ENCODE measurements at regions not wholly inside any gene's neighbourhood (a gene's known extent, or its start where the extent isn't known, plus 50 kb on each side); places are given as distances from the start of the nearest gene placed in this dataset.
A peak's percentile ranks its signal among the peaks of the same experiment; 100 is the strongest.

GRCh38 chr3:26132942-26133341 lies 343.1 kb downstream of the OXSM start (continued):
- no peak for TF ChIP-seq CEBPZ (IDR thresholded peaks at IDR 0.05; ENCODE audit: low read length)
- TF ChIP-seq ZNF563 (CRISPR knock-in tag; IDR thresholded peaks at IDR 0.05) = no peak
- no peak for TF ChIP-seq PAWR (CRISPR knock-in tag; IDR thresholded peaks at IDR 0.05; ENCODE audit: borderline replicate concordance)
- no peak for TF ChIP-seq HOXD1 (CRISPR knock-in tag; IDR thresholded peaks at IDR 0.05)
- TF ChIP-seq ZNF543 (CRISPR knock-in tag; IDR thresholded peaks at IDR 0.05) = no peak

- Histone ChIP-seq H3K4me1 (ENCODE audit: insufficient read depth, low read length) (no peaks in the 10 kb centered on the region), H2AFZ (ENCODE audit: low read length) (no peak overlapping the region), H4K20me1 (ENCODE audit: insufficient read depth, low read length) (no peaks in the 10 kb centered on the region), H3K9ac (ENCODE audit: insufficient read depth, low read depth, low read length) (no peak overlapping the region), H3K27ac (ENCODE audit: extremely low read length, insufficient read depth, low read length) (no peak overlapping the region), H3K36me3 (replicated peaks in 1 of 2; ENCODE audit: control insufficient read depth in 1 of 2, insufficient read depth in 2 of 2, low read length in 2 of 2) (no peaks in the 10 kb centered on the region), H3K4me3 (replicated peaks in 1 of 3; ENCODE audit: insufficient read depth in 1 of 3, low read depth in 2 of 3, low read length in 3 of 3) (no peak overlapping the region), H3K4me2 (ENCODE audit: low read depth, low read length) (no peak overlapping the region), H3K9me3 (ENCODE audit: low read length) (peaks cover 91% of the 10 kb centered on the region), H3K27me3 (ENCODE audit: control insufficient read depth in 1 of 2, insufficient read depth in 2 of 2, low read length in 2 of 2) (no peaks in the 10 kb centered on the region), H3K79me2 (ENCODE audit: insufficient read depth, low read length) (no peaks in the 10 kb centered on the region)
- ChIA-PET POLR2A (no interaction called here), CTCF (ENCODE audit: low intra/inter-chr PET ratio, low total read pairs) (no interaction called here)
- ATAC-seq (no peak), FAIRE-seq (no peak), DNase-seq (ENCODE audit: low spot score) (no peak)
- 0% methylated on average over 1 of the region's 1 CpG for WGBS (ENCODE audit: low lambda C conversion rate)
- TF ChIP-seq ZNF616 (CRISPR knock-in tag; IDR thresholded peaks at IDR 0.05; ENCODE audit: low read depth) (no peak), CEBPB (IDR thresholded peaks at IDR 0.05; ENCODE audit: borderline replicate concordance, low read depth, low read length) (0 out of 2 replicates have a peak, but pooled peaks have one; percentile 16)
- in situ Hi-C loops (cut with HindIII; ENCODE audit: extremely low pct_ligation_motif_present, low pct_unique_long_range_greater_than_20kb) = no loop called here
- intact Hi-C loops (cut with micrococcal nuclease; ENCODE audit: unreplicated experiment) = no loop called here
- no TSS peak for BruUV-seq (replicated peaks)
Observed at GRCh38 chr3:26141296-26141695, 351.4 kb downstream of the OXSM start.

Measured in HepG2 (cell line).